K562 (cell line): ENCODE measurements at regions not wholly inside any gene's neighbourhood (a gene's known extent, or its start where the extent isn't known, plus 50 kb on each side); places are given as distances from the start of the nearest gene placed in this dataset.

Experiments used
- ATAC-seq: fragments of 200-7000 bp; cut with Tn5 transposase; 3 replicates; pipeline ENCODE4 v1.9.1; 2020; ENCODE audit warnings: moderate library complexity
- BruUV-seq: library from RNA; stranded (reverse); fragments of 400-500 nt; replicated peaks from 2 replicates; lab custom pipeline; 2021; lab: Mats Ljungman, UMichigan
- CTCF ChIA-PET: fragments of 300-600 bp; formaldehyde crosslinking; extraction: SDS; loops from one replicate; lab custom pipeline; 2021; ENCODE audit warnings: low intra/inter-chr PET ratio; lab: Yijun Ruan, JAX
- POLR2A ChIA-PET: fragments of 300-600, 350-650 bp; sonication (Branson Sonifier 250); formaldehyde crosslinking; extraction: SDS; loops from one replicate; lab custom pipeline; 2021; ENCODE audit warnings: antibody characterized with exemption, inconsistent platforms; lab: Yijun Ruan, JAX
- DNase-seq, 4 experiments: peaks; one replicate each; pipeline versions ENCODE4 v3.0.0 to v3.0.0-alpha.2; 2011 to 2018; ENCODE audit warnings: low spot score in 3 of 4, mixed read lengths in 3 of 4; ENCODE audit errors: extremely low read depth in 1 of 4
- FAIRE-seq: peaks from 2 replicates; lab custom pipeline; 2011; peaks lifted over from hg19 to GRCh38; lab: Jason Lieb, UNC
- H2AFZ ChIP-seq: 2 replicates; pipeline ENCODE4 v1.6.0; 2011; ENCODE audit warnings: low read depth, low read length, control low read depth, inconsistent platforms
- H3K27ac ChIP-seq: fragments of 200-600 bp; 3 replicates; pipeline ENCODE4 v1.8.0; 2011; ENCODE audit warnings: low read depth, mild to moderate bottlenecking, control low read depth, inconsistent platforms, low read length, moderate library complexity, mixed read lengths; ENCODE audit errors: extremely low read depth
- H3K27me3 ChIP-seq, 2 experiments: fragments of 300-600 bp in 1 of 2; 2 replicates in 1 of 2; 3 replicates in 1 of 2; pipeline versions ENCODE4 v1.6.0 to v1.8.0; 2011; ENCODE audit warnings: inconsistent platforms in 2 of 2, low read length in 2 of 2, mild to moderate bottlenecking in 1 of 2, mixed read lengths in 1 of 2, moderate library complexity in 1 of 2; ENCODE audit not compliant: control insufficient read depth in 2 of 2, insufficient read depth in 2 of 2
- H3K36me3 ChIP-seq: fragments of 300-600 bp; 3 replicates; pipeline ENCODE4 v1.8.0; 2011; ENCODE audit warnings: mild to moderate bottlenecking, low read length, inconsistent platforms; ENCODE audit not compliant: control insufficient read depth, insufficient read depth
- H3K4me1 ChIP-seq, 2 experiments: fragments of 200-600 bp in 1 of 2; replicated peaks in 1 of 2; 2 replicates in 1 of 2; 3 replicates in 1 of 2; pipeline versions ENCODE4 v1.5.1 to v1.8.0; 2011; ENCODE audit warnings: inconsistent platforms in 2 of 2, low read length in 2 of 2, mild to moderate bottlenecking in 1 of 2, mixed read lengths in 1 of 2, moderate library complexity in 1 of 2; ENCODE audit not compliant: control insufficient read depth in 2 of 2, insufficient read depth in 2 of 2
- H3K4me2 ChIP-seq: 2 replicates; pipeline ENCODE4 v1.6.1; 2011; ENCODE audit warnings: low read length, control low read depth, inconsistent platforms, mixed read lengths; ENCODE audit not compliant: insufficient read depth
- H3K4me3 ChIP-seq: fragments of 200-600 bp; sonication (generic), shearing (Covaris generic); 2 replicates; pipeline ENCODE4 v1.5.1; 2016; ENCODE audit warnings: control low read depth, inconsistent platforms
- H3K79me2 ChIP-seq: fragments of 200-600 bp; 3 replicates; pipeline ENCODE4 v1.8.0; 2011; ENCODE audit warnings: low read length, inconsistent platforms; ENCODE audit not compliant: control insufficient read depth, insufficient read depth
- H3K9ac ChIP-seq, 2 experiments: 2 replicates each; pipeline versions ENCODE4 v1.6.0 to v1.6.1; 2011; ENCODE audit warnings: low read depth in 2 of 2, low read length in 2 of 2, control low read depth in 1 of 2, inconsistent platforms in 1 of 2, mild to moderate bottlenecking in 1 of 2, mixed read lengths in 1 of 2; ENCODE audit not compliant: insufficient read depth in 1 of 2
- H3K9me1 ChIP-seq: one replicate; pipeline ENCODE4 v1.6.0; 2011; ENCODE audit warnings: inconsistent platforms, mild to moderate bottlenecking, low read length, moderate library complexity; ENCODE audit not compliant: control insufficient read depth, insufficient read depth
- H3K9me3 ChIP-seq: replicated peaks from 2 replicates; pipeline ENCODE4 v1.5.1; 2011; ENCODE audit warnings: low read depth, low read length, inconsistent platforms; ENCODE audit not compliant: control insufficient read depth, insufficient read depth
- H4K20me1 ChIP-seq: replicated peaks from 2 replicates; pipeline ENCODE4 v1.6.1; 2011; ENCODE audit warnings: low read length, inconsistent platforms, mixed read lengths; ENCODE audit not compliant: control insufficient read depth, insufficient read depth
- C11orf30 ChIP-seq: fragments of 450-650 bp; IDR thresholded peaks from 2 replicates; pipeline ENCODE4 v1.6.1; 2016; ENCODE audit warnings: low read depth, mild to moderate bottlenecking
- CREB3 ChIP-seq: fragments of 450-650 bp; conservative IDR thresholded peaks from 2 replicates; pipeline ENCODE4 v1.6.1; 2016; ENCODE audit warnings: missing genetic modification characterization, low read depth, mild to moderate bottlenecking, missing compliant biosample characterization, moderate library complexity
- HCFC1 ChIP-seq: IDR thresholded peaks from 2 replicates; pipeline ENCODE4 v1.6.1; 2012; ENCODE audit warnings: low read depth, low read length, improper control_type of control experiment
- MAFG ChIP-seq: fragments of 450-650 bp; conservative IDR thresholded peaks from 2 replicates; pipeline ENCODE4 v1.6.1; 2016; ENCODE audit warnings: missing genetic modification characterization, missing compliant biosample characterization
- MAZ ChIP-seq, 2 experiments: fragments of 450-650 bp in 1 of 2; sonication (generic) in 1 of 2; formaldehyde crosslinking; IDR thresholded peaks in 1 of 2; conservative IDR thresholded peaks in 1 of 2; 2 replicates each; pipeline versions ENCODE4 v1.4.0 to v1.5.0; 2020; ENCODE audit warnings: mild to moderate bottlenecking in 1 of 2, missing genetic modification reagents in 1 of 2
- MCM3 ChIP-seq: fragments of 450-650 bp; IDR thresholded peaks from 2 replicates; pipeline ENCODE4 v1.6.1; 2016
- NCOA6 ChIP-seq: fragments of 450-650 bp; IDR thresholded peaks from 2 replicates; pipeline ENCODE4 v1.6.1; 2017; ENCODE audit warnings: mild to moderate bottlenecking
- NELFE ChIP-seq: IDR thresholded peaks from 2 replicates; pipeline ENCODE4 v1.6.1; 2011; ENCODE audit warnings: mild to moderate bottlenecking; ENCODE audit not compliant: insufficient read depth, insufficient read length
- NFATC3 ChIP-seq: fragments of 450-650 bp; IDR thresholded peaks from 2 replicates; pipeline ENCODE4 v1.6.1; 2017; ENCODE audit warnings: mild to moderate bottlenecking
- NFE2L1 ChIP-seq: fragments of 450-650 bp; IDR thresholded peaks from 2 replicates; pipeline ENCODE4 v1.6.1; 2016; ENCODE audit warnings: missing genetic modification characterization, low read depth, mild to moderate bottlenecking, missing compliant biosample characterization, moderate library complexity, borderline replicate concordance
- NRF1 ChIP-seq, 2 experiments: fragments of 450-650 bp; IDR thresholded peaks in 1 of 2; conservative IDR thresholded peaks in 1 of 2; 2 replicates each; pipeline ENCODE4 v1.6.1; 2014; ENCODE audit warnings: mild to moderate bottlenecking in 2 of 2
- PATZ1 ChIP-seq: fragments of 250-450 bp; sonication (Bioruptor Pico); IDR thresholded peaks from 2 replicates; pipeline ENCODE4 v1.5.0; 2020; ENCODE audit warnings: mild to moderate bottlenecking, borderline replicate concordance
- RNF2 ChIP-seq: sonication (generic); IDR thresholded peaks from 2 replicates; pipeline ENCODE4 v1.6.1; 2016
- SAFB2 ChIP-seq: fragments of 200-400 bp; formaldehyde crosslinking; IDR thresholded peaks from 2 replicates; pipeline ENCODE4 v1.6.1; 2018; ENCODE audit warnings: borderline replicate concordance, low read length, low read depth, moderate library complexity; ENCODE audit not compliant: severe bottlenecking
- SMAD2 ChIP-seq: fragments of 150-350 bp; IDR thresholded peaks from 2 replicates; pipeline ENCODE4 v1.6.1; 2014; ENCODE audit warnings: low read depth, mild to moderate bottlenecking, low read length
- SMAD4 ChIP-seq: fragments of 250-450 bp; sonication (Bioruptor Pico); conservative IDR thresholded peaks from 2 replicates; pipeline ENCODE4 v1.8.0; 2021; ENCODE audit warnings: inconsistent platforms, mild to moderate bottlenecking, moderate library complexity
- SRSF1 ChIP-seq: fragments of 200-400 bp; formaldehyde crosslinking; IDR thresholded peaks from 2 replicates; pipeline ENCODE4 v1.6.1; 2017; ENCODE audit warnings: mild to moderate bottlenecking, low read depth, low read length, moderate library complexity
- ZFP1 ChIP-seq: fragments of 450-650 bp; formaldehyde crosslinking; IDR thresholded peaks from 2 replicates; pipeline ENCODE4 v1.4.0; 2020; ENCODE audit warnings: mild to moderate bottlenecking, mixed read lengths
- ZNF140 ChIP-seq: fragments of 250-450 bp; sonication (Bioruptor Pico); IDR thresholded peaks from 2 replicates; pipeline ENCODE4 v1.8.0; 2021; ENCODE audit warnings: moderate library complexity, mild to moderate bottlenecking, inconsistent platforms
- ZNF274 ChIP-seq: IDR thresholded peaks from 2 replicates; pipeline ENCODE4 v1.6.1; 2011; ENCODE audit warnings: low read depth, mild to moderate bottlenecking, low read length, moderate library complexity, borderline replicate concordance
- ZNF586 ChIP-seq: fragments of 450-650 bp; formaldehyde crosslinking; conservative IDR thresholded peaks from 2 replicates; pipeline ENCODE4 v1.4.0; 2020; ENCODE audit warnings: mild to moderate bottlenecking, moderate library complexity
- ZNF696 ChIP-seq: fragments of 250-450 bp; sonication (Bioruptor Pico); conservative IDR thresholded peaks from 2 replicates; pipeline ENCODE4 v1.4.0; 2020; ENCODE audit warnings: mild to moderate bottlenecking, moderate library complexity
- WGBS: fragments of 100-300 bp; shearing (Covaris generic); methylation state at CpG from one replicate; pipeline ENCODE4 v1.1.6; 2016; ENCODE audit warnings: low coverage, mixed read lengths; ENCODE audit not compliant: insufficient coverage; ENCODE audit errors: missing lambda C conversion rate; 5-methylcytosine and 5-hydroxymethylcytosine counted together
- in situ Hi-C: fragments of 300-500 bp; cut with MboI; formaldehyde crosslinking; loops from 4 replicates; pipeline ENCODE4 v1.15.0; 2018; ENCODE audit warnings: inconsistent platforms, mixed read lengths
- intact Hi-C: fragments of 100-400 bp; cut with micrococcal nuclease; formaldehyde crosslinking; loops from 2 replicates; pipeline ENCODE4 v1.14.2; 2022

DNA sequence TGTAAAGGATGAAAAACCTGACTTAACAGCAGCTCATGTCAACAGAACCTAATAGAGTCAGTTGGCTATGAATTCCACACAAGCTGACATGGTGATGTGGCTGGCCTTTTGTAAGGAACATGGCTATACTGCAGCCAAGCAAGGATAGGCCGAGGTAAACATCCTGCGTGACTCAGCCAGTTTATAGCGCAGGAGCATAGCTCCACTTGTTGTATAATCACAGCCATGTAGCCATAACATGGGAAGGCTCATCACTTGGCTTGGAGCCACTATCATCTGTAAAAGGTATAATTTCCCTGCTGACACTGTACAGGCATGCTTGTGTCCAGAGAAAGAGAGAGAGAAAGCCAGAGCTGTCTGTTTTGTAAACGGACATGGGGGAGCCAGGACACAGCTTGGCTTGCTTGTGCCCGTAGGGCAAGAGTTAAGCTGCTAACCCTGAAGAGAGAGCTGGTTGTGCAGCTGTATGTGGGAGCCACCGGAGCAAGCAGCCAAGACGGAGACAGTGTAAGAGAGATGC is 104.4 kb upstream of the PLET1 start (continued):
- TF ChIP-seq CREB3 (tag) (peak; percentile 64; the same call in 1 of the 2 replicates), NRF1 (conservative IDR thresholded peaks at IDR 0.05 in 1 of 2, IDR thresholded peaks at IDR 0.05 in 1 of 2) (peak in 1 of 2 experiments; percentile 20; a peak in 1 of 4 replicates), ZNF274 (no peak), SMAD2 (no peak), MAFG (tag) (peak; percentile 62), ZNF140 (no peak), SRSF1 (no peak), NFE2L1 (0 out of 2 replicates have a peak, but pooled peaks have one; percentile 20), C11orf30 (peak; percentile 67), RNF2 (no peak), SMAD4 (CRISPR knock-in tag) (peak; percentile 68), NCOA6 (no peak)

- BruUV-seq: no TSS peak
- ChIA-PET CTCF (no interaction called here), POLR2A (interaction anchor here (0.6 to 1.6 kb wide), 2 partner anchors 11 to 270 kb away, joined by 3 to 5 read pairs; no protein-coding TSS in a partner anchor)
- Histone ChIP-seq H3K9ac (no peak overlapping the region), H3K36me3 (no peaks in the 10 kb centered on the region), H3K79me2 (no peaks in the 10 kb centered on the region), H3K4me2 (no peak overlapping the region), H3K9me3 (no peaks in the 10 kb centered on the region), H3K27me3 (peaks cover 0 to 20% of the 10 kb centered on the region in 2 experiments; a peak in 3 of 5 replicates), H4K20me1 (no peaks in the 10 kb centered on the region; the same call in 1 of the 2 replicates), H3K9me1 (no peaks in the 10 kb centered on the region), H3K4me3 (no peak overlapping the region), H3K4me1 (peaks cover 0 to 8% of the 10 kb centered on the region in 2 experiments; a peak in 1 of 5 replicates), H3K27ac (no peak overlapping the region), H2AFZ (no peak overlapping the region)
- 0% methylated on average over 4 of the region's 4 CpGs for WGBS
- in situ Hi-C loops: no loop called here
- no peak for FAIRE-seq
- intact Hi-C loops: no loop called here
- ATAC-seq: no peak
- no peak for DNase-seq
- no peak for TF ChIP-seq NELFE
- no peak for TF ChIP-seq ZFP1 (CRISPR knock-in tag)
- TF ChIP-seq PATZ1: no peak
- TF ChIP-seq NFATC3: no peak
- TF ChIP-seq SAFB2: no peak
- TF ChIP-seq ZNF586 (CRISPR knock-in tag): no peak
- no peak for TF ChIP-seq MCM3
- TF ChIP-seq ZNF696 (CRISPR knock-in tag): no peak
- TF ChIP-seq HCFC1: no peak
- no peak for TF ChIP-seq MAZ (CRISPR knock-in tag; conservative IDR thresholded peaks at IDR 0.05 in 1 of 2, IDR thresholded peaks at IDR 0.05 in 1 of 2)
These were observed 105.4 kb upstream of the PLET1 start for GRCh38 chr11:112366012-112366411.
